H9 (cell line): ENCODE measurements at regions not wholly inside any gene's neighbourhood (a gene's known extent, or its start where the extent isn't known, plus 50 kb on each side); places are given as distances from the start of the nearest gene placed in this dataset.

Experiments
- DNase-seq: peaks from one replicate; pipeline ENCODE4 v3.0.0-alpha.2; 2017
- H2AFZ ChIP-seq: one replicate; pipeline ENCODE4 v1.6.1; 2013; ENCODE audit warnings: mild to moderate bottlenecking, low read length, control low read depth, moderate library complexity
- H2AK5ac ChIP-seq: 2 replicates; pipeline ENCODE4 v1.6.1; 2013; ENCODE audit warnings: low read length, control low read depth, mixed read lengths; ENCODE audit not compliant: insufficient read length
- H2BK120ac ChIP-seq: one replicate; pipeline ENCODE4 v1.6.1; 2013; ENCODE audit warnings: low read depth, mild to moderate bottlenecking, low read length, control low read depth, inconsistent platforms; ENCODE audit not compliant: poor library complexity, severe bottlenecking
- H2BK12ac ChIP-seq: 2 replicates; pipeline ENCODE4 v1.6.1; 2013; ENCODE audit warnings: low read length, control low read depth, mixed read lengths, low read depth; ENCODE audit not compliant: insufficient read length
- H2BK15ac ChIP-seq: 2 replicates; pipeline ENCODE4 v1.6.1; 2013; ENCODE audit warnings: low read depth, low read length, control low read depth
- H2BK20ac ChIP-seq: one replicate; pipeline ENCODE4 v1.6.1; 2013; ENCODE audit warnings: low read depth, mild to moderate bottlenecking, low read length, control low read depth, inconsistent platforms; ENCODE audit not compliant: poor library complexity, severe bottlenecking
- H2BK5ac ChIP-seq: 2 replicates; pipeline ENCODE4 v1.6.1; 2013; ENCODE audit warnings: low read length, control low read depth, mixed read lengths; ENCODE audit not compliant: insufficient read length
- H3K14ac ChIP-seq: 2 replicates; pipeline ENCODE4 v1.6.1; 2013; ENCODE audit warnings: low read length, control low read depth; ENCODE audit not compliant: insufficient read depth
- H3K18ac ChIP-seq: 2 replicates; pipeline ENCODE4 v1.6.1; 2013; ENCODE audit warnings: low read depth, mild to moderate bottlenecking, mixed read lengths, low read length, control low read depth; ENCODE audit not compliant: insufficient read length
- H3K23ac ChIP-seq: 2 replicates; pipeline ENCODE4 v1.6.1; 2013; ENCODE audit warnings: low read length, control low read depth, mixed read lengths, low read depth; ENCODE audit not compliant: insufficient read length
- H3K23me2 ChIP-seq: 2 replicates; pipeline ENCODE4 v1.6.1; 2013; ENCODE audit warnings: low read depth, mild to moderate bottlenecking, mixed read lengths, low read length, control low read depth; ENCODE audit not compliant: insufficient read length, poor library complexity, severe bottlenecking
- H3K27ac ChIP-seq: 2 replicates; pipeline ENCODE4 v1.5.1; 2013; ENCODE audit warnings: low read length, control low read depth, mixed read lengths, low read depth; ENCODE audit not compliant: insufficient read length
- H3K27me3 ChIP-seq: 2 replicates; pipeline ENCODE4 v1.6.1; 2013; ENCODE audit warnings: low read length, control low read depth, inconsistent platforms; ENCODE audit not compliant: insufficient read depth
- H3K4ac ChIP-seq: 2 replicates; pipeline ENCODE4 v1.6.1; 2013; ENCODE audit warnings: low read depth, mild to moderate bottlenecking, control low read depth, inconsistent platforms, low read length, moderate library complexity
- H3K4me1 ChIP-seq: 2 replicates; pipeline ENCODE4 v1.6.1; 2013; ENCODE audit warnings: low read length, control low read depth, inconsistent platforms; ENCODE audit not compliant: insufficient read depth
- H3K4me2 ChIP-seq: 2 replicates; pipeline ENCODE4 v1.6.1; 2013; ENCODE audit warnings: low read length, control low read depth, mixed read lengths; ENCODE audit not compliant: insufficient read length, insufficient read depth
- H3K56ac ChIP-seq: 2 replicates; pipeline ENCODE4 v1.6.1; 2013; ENCODE audit warnings: low read depth, mild to moderate bottlenecking, mixed read lengths, low read length, control low read depth; ENCODE audit not compliant: insufficient read length
- H3K79me1 ChIP-seq: 2 replicates; pipeline ENCODE4 v1.6.1; 2013; ENCODE audit warnings: low read depth, mild to moderate bottlenecking, moderate library complexity, low read length, control low read depth, inconsistent platforms; ENCODE audit not compliant: insufficient read depth, poor library complexity, severe bottlenecking
- H3K79me2 ChIP-seq: 2 replicates; pipeline ENCODE4 v1.6.1; 2013; ENCODE audit warnings: low read length, control low read depth, inconsistent platforms; ENCODE audit not compliant: insufficient read depth
- H3K9ac ChIP-seq: 2 replicates; pipeline ENCODE4 v1.6.1; 2013; ENCODE audit warnings: low read length, control low read depth, mixed read lengths; ENCODE audit not compliant: insufficient read length; ENCODE audit errors: extremely low read depth
- H3K9me3 ChIP-seq: one replicate; pipeline ENCODE4 v1.6.1; 2013; ENCODE audit warnings: low read depth, low read length, inconsistent platforms; ENCODE audit not compliant: control insufficient read depth
- H3T11ph ChIP-seq: one replicate; pipeline ENCODE4 v1.6.1; 2013; ENCODE audit warnings: mild to moderate bottlenecking, low read length, control low read depth, inconsistent platforms
- H4K20me1 ChIP-seq: one replicate; pipeline ENCODE4 v1.6.1; 2013; ENCODE audit not compliant: control insufficient read depth, insufficient read length, insufficient read depth
- H4K5ac ChIP-seq: 2 replicates; pipeline ENCODE4 v1.6.1; 2013; ENCODE audit warnings: low read depth, mild to moderate bottlenecking, mixed read lengths, low read length, control low read depth; ENCODE audit not compliant: insufficient read length
- H4K8ac ChIP-seq: replicated peaks from 2 replicates; pipeline ENCODE4 v1.6.1; 2013; ENCODE audit warnings: low read length, control low read depth, mixed read lengths, low read depth; ENCODE audit not compliant: insufficient read length
- H4K91ac ChIP-seq: 2 replicates; pipeline ENCODE4 v1.6.1; 2013; ENCODE audit warnings: low read depth, mild to moderate bottlenecking, moderate library complexity, mixed read lengths, low read length, control low read depth; ENCODE audit not compliant: insufficient read length
- H3K27ac Mint-ChIP-seq, 3 experiments: 2 replicates in 2 of 3; 3 replicates in 1 of 3; pipeline ENCODE4 v1.8.0; 2020 to 2021; ENCODE audit warnings: mixed read lengths in 3 of 3, mild to moderate bottlenecking in 1 of 3, moderate library complexity in 1 of 3
- H3K27me3 Mint-ChIP-seq: 2 replicates; pipeline ENCODE4 v1.8.0; 2021; ENCODE audit warnings: low read depth, mild to moderate bottlenecking, moderate library complexity, mixed read lengths
- H3K36me3 Mint-ChIP-seq, 3 experiments: 2 replicates in 2 of 3; 3 replicates in 1 of 3; pipeline ENCODE4 v1.8.0; 2020 to 2021; ENCODE audit warnings: low read depth in 3 of 3, mixed read lengths in 3 of 3; ENCODE audit not compliant: insufficient read depth in 1 of 3
- H3K4me1 Mint-ChIP-seq, 2 experiments: 2 replicates each; pipeline ENCODE4 v1.8.0; 2020; ENCODE audit warnings: mixed read lengths in 2 of 2
- H3K4me3 Mint-ChIP-seq, 2 experiments: 2 replicates in 1 of 2; 3 replicates in 1 of 2; pipeline ENCODE4 v1.8.0; 2020 to 2021; ENCODE audit warnings: mild to moderate bottlenecking in 2 of 2, mixed read lengths in 2 of 2, moderate library complexity in 1 of 2
- H3K9me3 Mint-ChIP-seq, 2 experiments: 2 replicates in 1 of 2; 3 replicates in 1 of 2; pipeline ENCODE4 v1.8.0; 2020; ENCODE audit warnings: mild to moderate bottlenecking in 2 of 2, mixed read lengths in 2 of 2, moderate library complexity in 1 of 2
- CTCF ChIP-seq: fragments of 200-600 bp; sonication (generic); conservative IDR thresholded peaks from 3 replicates; pipeline ENCODE4 v1.8.0; 2021; ENCODE audit warnings: antibody characterized with exemption, mild to moderate bottlenecking
- WGBS: extraction: QIAGEN DNeasy Blood & Tissue Kit; methylation state at CpG from one replicate; pipeline ENCODE4 v1.1.7; 2013; ENCODE audit warnings: missing lambda C conversion rate, low lambda C conversion rate, mixed read lengths; ENCODE audit not compliant: insufficient read length; ENCODE audit errors: extremely low coverage; 5-methylcytosine and 5-hydroxymethylcytosine counted together

- no peak overlapping the region for H3K4me2 ChIP-seq
- no peaks in the 10 kb centered on the region for H3K9me3 ChIP-seq
- no peak overlapping the region for H2AK5ac ChIP-seq
- H3K79me2 ChIP-seq, result no peaks in the 10 kb centered on the region
- no peaks in the 10 kb centered on the region for H3K23me2 ChIP-seq
- no peak for TF ChIP-seq CTCF
- H4K8ac ChIP-seq, result no peak overlapping the region
- H3K27ac ChIP-seq, result no peak overlapping the region
- Mint-ChIP-seq H3K27ac (no peak overlapping the region), H3K9me3 (peaks cover 0 to 3% of the 10 kb centered on the region in 2 experiments; a peak in 1 of 5 replicates), H3K27me3 (no peaks in the 10 kb centered on the region; the same call in 1 of the 2 replicates), H3K4me3 (no peak overlapping the region), H3K36me3 (no peaks in the 10 kb centered on the region), H3K4me1 (no peaks in the 10 kb centered on the region)
- no peak overlapping the region for H4K5ac ChIP-seq
- H2BK5ac ChIP-seq, result no peak overlapping the region
- DNase-seq, result no peak
- H4K20me1 ChIP-seq, result no peaks in the 10 kb centered on the region
- no peak overlapping the region for H2BK12ac ChIP-seq
- no peak overlapping the region for H2BK120ac ChIP-seq
- no peak overlapping the region for H2BK15ac ChIP-seq
- no peak overlapping the region for H3K23ac ChIP-seq
- no peak overlapping the region for H3K56ac ChIP-seq
- H3T11ph ChIP-seq, result no peak overlapping the region
- no peak overlapping the region for H2AFZ ChIP-seq
- no peaks in the 10 kb centered on the region for H3K4me1 ChIP-seq
- H3K27me3 ChIP-seq, result no peaks in the 10 kb centered on the region
- H3K18ac ChIP-seq, result no peak overlapping the region
- no peak overlapping the region for H3K9ac ChIP-seq
- no peak overlapping the region for H2BK20ac ChIP-seq
- no peak overlapping the region for H4K91ac ChIP-seq
- H3K4ac ChIP-seq, result no peak overlapping the region
- no CpG with 5 or more reads among the region's 3 CpGs for WGBS
- no peaks in the 10 kb centered on the region for H3K79me1 ChIP-seq
- H3K14ac ChIP-seq, result no peak overlapping the region
Observed at GRCh38 chr11:28598531-28598930, 490.3 kb downstream of the METTL15 start.
